ENCODE measurements at regions not wholly inside any gene's neighbourhood (a gene's known extent, or its start where the extent isn't known, plus 50 kb on each side); places are given as distances from the start of the nearest gene placed in this dataset.

- Histone ChIP-seq H3K27ac (ENCODE audit: low read length in 2 of 2) (no peak overlapping the region), H3K4me1 (ENCODE audit: control insufficient read depth in 2 of 2, insufficient read depth in 2 of 2, low read length in 2 of 2) (no peaks in the 10 kb centered on the region), H3K36me3 (replicated peaks in 1 of 2; ENCODE audit: control extremely low read depth in 1 of 2, control insufficient read depth in 1 of 2, extremely low read depth in 1 of 2, insufficient read depth in 2 of 2, low read length in 1 of 2) (no peaks in the 10 kb centered on the region), H3K9ac (ENCODE audit: low read length) (no peak overlapping the region), H3K9me3 (ENCODE audit: control extremely low read depth in 1 of 3, control insufficient read depth in 2 of 3, insufficient read depth in 1 of 3, low read length in 2 of 3) (peaks cover 0 to 4% (median 4%) of the 10 kb centered on the region in 3 donors), H4K20me1 (ENCODE audit: control insufficient read depth, insufficient read depth, low read length, poor library complexity, severe bottlenecking) (no peaks in the 10 kb centered on the region), H3K79me2 (ENCODE audit: control insufficient read depth, insufficient read depth, low read length) (no peaks in the 10 kb centered on the region), H3K4me3 (ENCODE audit: control extremely low read depth in 1 of 5, extremely low read depth in 1 of 5, insufficient read depth in 1 of 5, low read depth in 2 of 5, low read length in 4 of 5) (no peak overlapping the region), H2AFZ (ENCODE audit: insufficient read depth, low read depth, low read length, poor library complexity, severe bottlenecking) (no peak overlapping the region), H3K27me3 (replicated peaks in 1 of 4; ENCODE audit: control extremely low read depth in 1 of 4, control insufficient read depth in 3 of 4, insufficient read depth in 4 of 4, low read length in 3 of 4) (no peaks in the 10 kb centered on the region), H3K4me2 (replicated peaks; ENCODE audit: low read depth, low read length, poor library complexity, severe bottlenecking) (no peak overlapping the region)
- Mint-ChIP-seq H3K4me3 (no peak overlapping the region), H3K4me1 (no peaks in the 10 kb centered on the region), H3K27ac (no peak overlapping the region), H3K9me3 (ENCODE audit: insufficient read depth) (peaks cover 3% of the 10 kb centered on the region), H3K27me3 (no peaks in the 10 kb centered on the region)
- DNase-seq = no peak
- ChIA-PET CTCF (no interaction called here), POLR2A (no interaction called here)
- intact Hi-C loops (cut with micrococcal nuclease) = no loop called here
- WGBS (ENCODE audit: insufficient coverage) = no CpG with 5 or more reads among the region's 3 CpGs
- TF ChIP-seq EZH2 (IDR thresholded peaks at IDR 0.05; ENCODE audit: borderline replicate concordance, insufficient read depth, low read depth, low read length, poor library complexity, severe bottlenecking) = no peak
- TF ChIP-seq CTCF (IDR thresholded peaks at IDR 0.05) = no peak
- ATAC-seq (ENCODE audit: low read depth) = no peak
These were observed 148.2 kb downstream of the COX7C start for GRCh38 chr5:86765778-86766502.

GRCh38 chr5:86768699-86769202, 151.0 kb downstream of the COX7C start:
- Mint-ChIP-seq H3K27me3 (no peaks in the 10 kb centered on the region), H3K9me3 (ENCODE audit: insufficient read depth) (peaks cover 3% of the 10 kb centered on the region), H3K27ac (no peak overlapping the region), H3K4me3 (no peak overlapping the region), H3K4me1 (no peaks in the 10 kb centered on the region)
- H3K4me1 ChIP-seq (ENCODE audit: control insufficient read depth in 2 of 2, insufficient read depth in 2 of 2, low read length in 2 of 2) = no peaks in the 10 kb centered on the region
- CTCF ChIA-PET = no interaction called here
- TF ChIP-seq CTCF (IDR thresholded peaks at IDR 0.05) = no peak
- H2AFZ ChIP-seq (ENCODE audit: insufficient read depth, low read depth, low read length, poor library complexity, severe bottlenecking) = no peak overlapping the region
- no peak overlapping the region for H3K4me3 ChIP-seq (ENCODE audit: control extremely low read depth in 1 of 5, extremely low read depth in 1 of 5, insufficient read depth in 1 of 5, low read depth in 2 of 5, low read length in 4 of 5)
- no peaks in the 10 kb centered on the region for H3K36me3 ChIP-seq (replicated peaks in 1 of 2; ENCODE audit: control extremely low read depth in 1 of 2, control insufficient read depth in 1 of 2, extremely low read depth in 1 of 2, insufficient read depth in 2 of 2, low read length in 1 of 2)
- H3K4me2 ChIP-seq (replicated peaks; ENCODE audit: low read depth, low read length, poor library complexity, severe bottlenecking) = no peak overlapping the region
- WGBS (ENCODE audit: insufficient coverage) = 100% methylated on average over 1 of the region's 2 CpGs
- H3K9me3 ChIP-seq (ENCODE audit: control extremely low read depth in 1 of 3, control insufficient read depth in 2 of 3, insufficient read depth in 1 of 3, low read length in 2 of 3) = peaks cover 0 to 4% (median 4%) of the 10 kb centered on the region in 3 donors
- H4K20me1 ChIP-seq (ENCODE audit: control insufficient read depth, insufficient read depth, low read length, poor library complexity, severe bottlenecking) = no peaks in the 10 kb centered on the region
- no peaks in the 10 kb centered on the region for H3K27me3 ChIP-seq (replicated peaks in 1 of 4; ENCODE audit: control extremely low read depth in 1 of 4, control insufficient read depth in 3 of 4, insufficient read depth in 4 of 4, low read length in 3 of 4)
- H3K79me2 ChIP-seq (ENCODE audit: control insufficient read depth, insufficient read depth, low read length) = no peaks in the 10 kb centered on the region
- DNase-seq = no peak
- no peak overlapping the region for H3K27ac ChIP-seq (ENCODE audit: low read length in 2 of 2)
- ATAC-seq (ENCODE audit: low read depth) = no peak
- POLR2A ChIA-PET = no interaction called here
- intact Hi-C loops (cut with micrococcal nuclease) = no loop called here
- no peak overlapping the region for H3K9ac ChIP-seq (ENCODE audit: low read length)

Measured in B cell (primary cell).